ENCODE measurements at regions not wholly inside any gene's neighbourhood (a gene's known extent, or its start where the extent isn't known, plus 50 kb on each side); places are given as distances from the start of the nearest gene placed in this dataset.

GRCh38 chr7:148527717-148528168 lies 62.8 kb upstream of the C7orf33 start:
- TF ChIP-seq ETS1 (IDR thresholded peaks at IDR 0.05) (no peak), CTCF (conservative IDR thresholded peaks at IDR 0.05; ENCODE audit: low read depth in 2 of 2) (peak; percentile 84 to 94)
- TF ChIP-seq, protein P1, sequence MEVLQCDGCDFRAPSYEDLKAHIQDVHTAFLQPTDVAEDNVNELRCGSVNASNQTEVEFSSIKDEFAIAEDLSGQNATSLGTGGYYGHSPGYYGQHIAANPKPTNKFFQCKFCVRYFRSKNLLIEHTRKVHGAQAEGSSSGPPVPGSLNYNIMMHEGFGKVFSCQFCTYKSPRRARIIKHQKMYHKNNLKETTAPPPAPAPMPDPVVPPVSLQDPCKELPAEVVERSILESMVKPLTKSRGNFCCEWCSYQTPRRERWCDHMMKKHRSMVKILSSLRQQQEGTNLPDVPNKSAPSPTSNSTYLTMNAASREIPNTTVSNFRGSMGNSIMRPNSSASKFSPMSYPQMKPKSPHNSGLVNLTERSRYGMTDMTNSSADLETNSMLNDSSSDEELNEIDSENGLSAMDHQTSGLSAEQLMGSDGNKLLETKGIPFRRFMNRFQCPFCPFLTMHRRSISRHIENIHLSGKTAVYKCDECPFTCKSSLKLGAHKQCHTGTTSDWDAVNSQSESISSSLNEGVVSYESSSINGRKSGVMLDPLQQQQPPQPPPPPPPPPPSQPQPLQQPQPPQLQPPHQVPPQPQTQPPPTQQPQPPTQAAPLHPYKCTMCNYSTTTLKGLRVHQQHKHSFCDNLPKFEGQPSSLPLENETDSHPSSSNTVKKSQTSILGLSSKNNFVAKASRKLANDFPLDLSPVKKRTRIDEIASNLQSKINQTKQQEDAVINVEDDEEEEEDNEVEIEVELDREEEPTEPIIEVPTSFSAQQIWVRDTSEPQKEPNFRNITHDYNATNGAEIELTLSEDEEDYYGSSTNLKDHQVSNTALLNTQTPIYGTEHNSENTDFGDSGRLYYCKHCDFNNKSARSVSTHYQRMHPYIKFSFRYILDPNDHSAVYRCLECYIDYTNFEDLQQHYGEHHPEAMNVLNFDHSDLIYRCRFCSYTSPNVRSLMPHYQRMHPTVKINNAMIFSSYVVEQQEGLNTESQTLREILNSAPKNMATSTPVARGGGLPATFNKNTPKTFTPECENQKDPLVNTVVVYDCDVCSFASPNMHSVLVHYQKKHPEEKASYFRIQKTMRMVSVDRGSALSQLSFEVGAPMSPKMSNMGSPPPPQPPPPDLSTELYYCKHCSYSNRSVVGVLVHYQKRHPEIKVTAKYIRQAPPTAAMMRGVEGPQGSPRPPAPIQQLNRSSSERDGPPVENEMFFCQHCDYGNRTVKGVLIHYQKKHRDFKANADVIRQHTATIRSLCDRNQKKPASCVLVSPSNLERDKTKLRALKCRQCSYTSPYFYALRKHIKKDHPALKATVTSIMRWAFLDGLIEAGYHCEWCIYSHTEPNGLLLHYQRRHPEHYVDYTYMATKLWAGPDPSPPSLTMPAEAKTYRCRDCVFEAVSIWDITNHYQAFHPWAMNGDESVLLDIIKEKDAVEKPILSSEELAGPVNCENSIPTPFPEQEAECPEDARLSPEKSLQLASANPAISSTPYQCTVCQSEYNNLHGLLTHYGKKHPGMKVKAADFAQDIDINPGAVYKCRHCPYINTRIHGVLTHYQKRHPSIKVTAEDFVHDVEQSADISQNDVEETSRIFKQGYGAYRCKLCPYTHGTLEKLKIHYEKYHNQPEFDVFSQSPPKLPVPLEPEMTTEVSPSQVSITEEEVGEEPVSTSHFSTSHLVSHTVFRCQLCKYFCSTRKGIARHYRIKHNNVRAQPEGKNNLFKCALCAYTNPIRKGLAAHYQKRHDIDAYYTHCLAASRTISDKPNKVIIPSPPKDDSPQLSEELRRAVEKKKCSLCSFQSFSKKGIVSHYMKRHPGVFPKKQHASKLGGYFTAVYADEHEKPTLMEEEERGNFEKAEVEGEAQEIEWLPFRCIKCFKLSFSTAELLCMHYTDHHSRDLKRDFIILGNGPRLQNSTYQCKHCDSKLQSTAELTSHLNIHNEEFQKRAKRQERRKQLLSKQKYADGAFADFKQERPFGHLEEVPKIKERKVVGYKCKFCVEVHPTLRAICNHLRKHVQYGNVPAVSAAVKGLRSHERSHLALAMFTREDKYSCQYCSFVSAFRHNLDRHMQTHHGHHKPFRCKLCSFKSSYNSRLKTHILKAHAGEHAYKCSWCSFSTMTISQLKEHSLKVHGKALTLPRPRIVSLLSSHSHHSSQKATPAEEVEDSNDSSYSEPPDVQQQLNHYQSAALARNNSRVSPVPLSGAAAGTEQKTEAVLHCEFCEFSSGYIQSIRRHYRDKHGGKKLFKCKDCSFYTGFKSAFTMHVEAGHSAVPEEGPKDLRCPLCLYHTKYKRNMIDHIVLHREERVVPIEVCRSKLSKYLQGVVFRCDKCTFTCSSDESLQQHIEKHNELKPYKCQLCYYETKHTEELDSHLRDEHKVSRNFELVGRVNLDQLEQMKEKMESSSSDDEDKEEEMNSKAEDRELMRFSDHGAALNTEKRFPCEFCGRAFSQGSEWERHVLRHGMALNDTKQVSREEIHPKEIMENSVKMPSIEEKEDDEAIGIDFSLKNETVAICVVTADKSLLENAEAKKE (CRISPR knock-in tag; IDR thresholded peaks at IDR 0.05), result no peak
- Histone ChIP-seq H3F3A (replicated peaks; ENCODE audit: low read depth) (no peaks in the 10 kb centered on the region; the same call in 1 of the 2 replicates), H3K4me1 (ENCODE audit: insufficient read depth) (peaks cover 10% of the 10 kb centered on the region), H3K27ac (ENCODE audit: low read depth) (no peak overlapping the region), H3K9me2 (ENCODE audit: insufficient read depth) (no peaks in the 10 kb centered on the region), H2AFZ (no peak overlapping the region), H3K4me2 (no peak overlapping the region), H3K4me3 (no peak overlapping the region), H3K79me2 (replicated peaks; ENCODE audit: insufficient read depth) (no peaks in the 10 kb centered on the region), H3K36me3 (ENCODE audit: insufficient read depth) (no peaks in the 10 kb centered on the region), H3K27me3 (ENCODE audit: insufficient read depth) (no peaks in the 10 kb centered on the region), H4K20me1 (replicated peaks; ENCODE audit: insufficient read depth) (no peaks in the 10 kb centered on the region)
- peaks cover 10% of the 10 kb centered on the region for H3K4me1 Mint-ChIP-seq
- H3K27me3 Mint-ChIP-seq (ENCODE audit: insufficient read depth, low read depth, poor library complexity), result no peaks in the 10 kb centered on the region
- peaks cover 3% of the 10 kb centered on the region; the same call in 1 of the 3 replicates for H3K36me3 Mint-ChIP-seq (ENCODE audit: low read depth)
- H3K27ac Mint-ChIP-seq, result peak overlapping the region; percentile 35; the same call in 1 of the 2 replicates
- ATAC-seq (peak; percentile 97), DNase-seq (ENCODE audit: low spot score) (peak; percentile 99)
- peaks cover 5% of the 10 kb centered on the region; the same call in 2 of the 3 replicates for H3K9me3 Mint-ChIP-seq
- H3K4me3 Mint-ChIP-seq, result no peak overlapping the region
